Suppressor macrophage treated with lipopolysaccharide for 4 hours (primary cell): ENCODE measurements at regions not wholly inside any gene's neighbourhood (a gene's known extent, or its start where the extent isn't known, plus 50 kb on each side); places are given as distances from the start of the nearest gene placed in this dataset.
"Not testable (repeated sequence)": the region's sequence is repeated elsewhere in the genome, so short reads cannot be mapped to it uniquely, and the experiment has no call there.

Experiments
- DNase-seq: peaks from one replicate; pipeline ENCODE4 v3.0.0-alpha.2; 2020

GRCh38 chr3:66863205-66864111 is 134.6 kb upstream of the KBTBD8 start:
- no peak for DNase-seq

GRCh38 chr3:66884659-66885058 is 113.4 kb upstream of the KBTBD8 start:
- DNase-seq = no peak

GRCh38 chr3:66885326-66886000 is 112.6 kb upstream of the KBTBD8 start:
- DNase-seq = no peak

GRCh38 chr3:66889750-66890494 is 108.2 kb upstream of the KBTBD8 start:
- DNase-seq = no peak

- DNase-seq = no peak
Observed at GRCh38 chr3:66898155-66898554, 100.0 kb upstream of the KBTBD8 start.

GRCh38 chr3:66904336-66904735 is 93.8 kb upstream of the KBTBD8 start:
- no peak for DNase-seq

- peak; percentile 62 for DNase-seq
Observed at GRCh38 chr3:66904831-66905493, 93.1 kb upstream of the KBTBD8 start.

- no peak for DNase-seq
Observed at GRCh38 chr3:66907136-66907535, 91.0 kb upstream of the KBTBD8 start.

GRCh38 chr3:66910266-66911055 is 87.6 kb upstream of the KBTBD8 start:
- DNase-seq = no peak

- DNase-seq = no peak
Observed at GRCh38 chr3:66912306-66912705, 85.8 kb upstream of the KBTBD8 start.

- no peak for DNase-seq
Observed at GRCh38 chr3:66922058-66922457, 76.0 kb upstream of the KBTBD8 start.

- no peak for DNase-seq
Observed at GRCh38 chr3:66923969-66924368, 74.1 kb upstream of the KBTBD8 start.

- no peak for DNase-seq
Observed at GRCh38 chr3:66928252-66928651, 69.9 kb upstream of the KBTBD8 start.

GRCh38 chr3:66931291-66931690 is 66.8 kb upstream of the KBTBD8 start:
- DNase-seq = no peak

- no peak for DNase-seq
Observed at GRCh38 chr3:66931699-66932098, 66.4 kb upstream of the KBTBD8 start.

- no peak for DNase-seq
Observed at GRCh38 chr3:66933233-66933632, 64.9 kb upstream of the KBTBD8 start.

- no peak for DNase-seq
Observed at GRCh38 chr3:66934041-66934440, 64.1 kb upstream of the KBTBD8 start.

GRCh38 chr3:66934725-66935124 is 63.4 kb upstream of the KBTBD8 start:
- no peak for DNase-seq

GRCh38 chr3:66937041-66937440 is 61.1 kb upstream of the KBTBD8 start:
- DNase-seq = not testable (repeated sequence)

- peak; percentile 59 for DNase-seq
Observed at GRCh38 chr3:66938338-66938963, 59.7 kb upstream of the KBTBD8 start.

GRCh38 chr3:66948041-66948440 is 50.1 kb upstream of the KBTBD8 start:
- no peak for DNase-seq
